WTC11 (cell line): ENCODE measurements at regions not wholly inside any gene's neighbourhood (a gene's known extent, or its start where the extent isn't known, plus 50 kb on each side); places are given as distances from the start of the nearest gene placed in this dataset.

Experiments
- ATAC-seq: fragments of 200-7000 bp; cut with Tn5 transposase; 2 replicates; pipeline ENCODE4 v1.10.0; 2021; ENCODE audit warnings: mild to moderate bottlenecking, moderate library complexity
- CTCF ChIA-PET: fragments of 300-600 bp; sonication (Branson Sonifier 250); formaldehyde crosslinking; loops from one replicate; lab custom pipeline; 2021; ENCODE audit warnings: antibody characterized with exemption; lab: Charles Lee
- POLR2A ChIA-PET: fragments of 350-600 bp; sonication (Branson Sonifier 250); formaldehyde crosslinking; loops from one replicate; lab custom pipeline; 2021; ENCODE audit warnings: antibody characterized with exemption; lab: Charles Lee
- DNase-seq: peaks from one replicate; pipeline ENCODE4 v3.0.0; 2021; ENCODE audit warnings: low spot score
- H3K27ac Mint-ChIP-seq: 2 replicates; pipeline ENCODE4 v1.8.0; 2021; ENCODE audit warnings: mixed read lengths
- H3K27me3 Mint-ChIP-seq: 2 replicates; pipeline ENCODE4 v1.8.0; 2021; ENCODE audit warnings: low read depth, mild to moderate bottlenecking, moderate library complexity, mixed read lengths
- H3K36me3 Mint-ChIP-seq: 2 replicates; pipeline ENCODE4 v1.8.0; 2021; ENCODE audit warnings: mixed read lengths
- H3K4me1 Mint-ChIP-seq: 2 replicates; pipeline ENCODE4 v1.8.0; 2022; ENCODE audit warnings: mixed read lengths
- H3K4me3 Mint-ChIP-seq: 2 replicates; pipeline ENCODE4 v1.8.0; 2021; ENCODE audit warnings: mild to moderate bottlenecking, moderate library complexity, mixed read lengths
- H3K9me3 Mint-ChIP-seq: 2 replicates; pipeline ENCODE4 v1.8.0; 2021; ENCODE audit warnings: mixed read lengths
- AFF4 ChIP-seq: sonication (generic); formaldehyde crosslinking; IDR thresholded peaks from 2 replicates; pipeline ENCODE4 v1.8.1; 2023; ENCODE audit warnings: mild to moderate bottlenecking, missing genetic modification reagents, borderline replicate concordance
- E2F4 ChIP-seq: sonication (generic); formaldehyde crosslinking; IDR thresholded peaks from 2 replicates; pipeline ENCODE4 v1.8.1; 2022; ENCODE audit warnings: low read depth, mild to moderate bottlenecking, moderate library complexity, missing genetic modification reagents, borderline replicate concordance
- FOXP4 ChIP-seq: sonication (generic); formaldehyde crosslinking; IDR thresholded peaks from 2 replicates; pipeline ENCODE4 v1.8.0; 2022; ENCODE audit warnings: mild to moderate bottlenecking, missing genetic modification reagents
- IRF1 ChIP-seq: sonication (generic); formaldehyde crosslinking; IDR thresholded peaks from 2 replicates; pipeline ENCODE4 v1.8.0; 2023; ENCODE audit warnings: missing genetic modification reagents
- JAZF1 ChIP-seq: fragments of 250-450 bp; sonication (Bioruptor Pico); IDR thresholded peaks from 2 replicates; pipeline ENCODE4 v1.9.0; 2021; ENCODE audit warnings: moderate library complexity, mild to moderate bottlenecking, inconsistent platforms
- KAT7 ChIP-seq: sonication (generic); formaldehyde crosslinking; IDR thresholded peaks from 2 replicates; pipeline ENCODE4 v1.8.1; 2023; ENCODE audit warnings: missing genetic modification reagents, mild to moderate bottlenecking, borderline replicate concordance
- MXD4 ChIP-seq: fragments of 250-450 bp; sonication (Bioruptor Pico); IDR thresholded peaks from 2 replicates; pipeline ENCODE4 v1.8.0; 2021; ENCODE audit warnings: mild to moderate bottlenecking, moderate library complexity, borderline replicate concordance
- NFE2L1 ChIP-seq: sonication (generic); formaldehyde crosslinking; IDR thresholded peaks from 2 replicates; pipeline ENCODE4 v1.8.1; 2023; ENCODE audit warnings: missing genetic modification reagents
- NR2C2 ChIP-seq: sonication (generic); formaldehyde crosslinking; IDR thresholded peaks from 2 replicates; pipeline ENCODE4 v1.8.0; 2022; ENCODE audit warnings: mild to moderate bottlenecking, missing genetic modification reagents
- PREB ChIP-seq: sonication (generic); formaldehyde crosslinking; IDR thresholded peaks from 2 replicates; pipeline ENCODE4 v1.8.1; 2022; ENCODE audit warnings: mild to moderate bottlenecking, missing genetic modification reagents, moderate library complexity, borderline replicate concordance
- RELA ChIP-seq: sonication (generic); formaldehyde crosslinking; IDR thresholded peaks from 2 replicates; pipeline ENCODE4 v1.8.1; 2022; ENCODE audit warnings: missing genetic modification reagents, mild to moderate bottlenecking, borderline replicate concordance
- SOX15 ChIP-seq: fragments of 250-450 bp; sonication (Bioruptor Pico); IDR thresholded peaks from 2 replicates; pipeline ENCODE4 v1.9.0; 2021; ENCODE audit warnings: mild to moderate bottlenecking
- SP1 ChIP-seq: sonication (generic); formaldehyde crosslinking; conservative IDR thresholded peaks from 2 replicates; pipeline ENCODE4 v1.8.1; 2022; ENCODE audit warnings: missing genetic modification reagents
- TP53 ChIP-seq: sonication (generic); formaldehyde crosslinking; IDR thresholded peaks from 2 replicates; pipeline ENCODE4 v1.8.1; 2023; ENCODE audit warnings: mild to moderate bottlenecking, missing genetic modification reagents
- USF2 ChIP-seq: sonication (generic); formaldehyde crosslinking; IDR thresholded peaks from 2 replicates; pipeline ENCODE4 v1.8.1; 2023; ENCODE audit warnings: mild to moderate bottlenecking, missing genetic modification reagents, moderate library complexity
- ZMAT4 ChIP-seq: fragments of 250-450 bp; sonication (Bioruptor Pico); IDR thresholded peaks from 2 replicates; pipeline ENCODE4 v1.9.0; 2021; ENCODE audit warnings: mild to moderate bottlenecking
- ZNF512 ChIP-seq: sonication (generic); formaldehyde crosslinking; IDR thresholded peaks from 2 replicates; pipeline ENCODE4 v1.8.1; 2022; ENCODE audit warnings: missing genetic modification reagents, borderline replicate concordance
- ZNF671 ChIP-seq: fragments of 250-450 bp; sonication (Bioruptor Pico); IDR thresholded peaks from 2 replicates; pipeline ENCODE4 v1.8.0; 2021; ENCODE audit warnings: mild to moderate bottlenecking

GRCh38 chr7:69228212-69228811 is 370.0 kb upstream of the AUTS2 start (continued):
- no peak for TF ChIP-seq NFE2L1
- TF ChIP-seq MXD4 = no peak
- TF ChIP-seq ZNF512 = no peak
- TF ChIP-seq NR2C2 (CRISPR knock-in tag) = no peak
- TF ChIP-seq SP1 = no peak
- no peak for TF ChIP-seq IRF1 (CRISPR knock-in tag)
- no peak for TF ChIP-seq PREB (CRISPR knock-in tag)
- no peak for TF ChIP-seq SOX15 (CRISPR knock-in tag)
- TF ChIP-seq TP53 (CRISPR knock-in tag) = no peak
- no peak for TF ChIP-seq E2F4
- TF ChIP-seq, all 79 proteins: peak for 0

GRCh38 chr7:69232445-69233376 is 365.6 kb upstream of the AUTS2 start:
- Mint-ChIP-seq H3K27ac (peak overlapping the region; percentile 19; the same call in 1 of the 2 replicates), H3K36me3 (no peaks in the 10 kb centered on the region), H3K27me3 (peaks cover 100% of the 10 kb centered on the region), H3K4me3 (peak overlapping the region; percentile 49), H3K9me3 (no peaks in the 10 kb centered on the region), H3K4me1 (peaks cover 16% of the 10 kb centered on the region)
- ChIA-PET CTCF (interaction anchor here (0.7 to 0.9 kb wide), 3 partner anchors 21 to 598 kb away, joined by 3 to 4 read pairs (median 3); no protein-coding TSS in a partner anchor), POLR2A (interaction anchor here (0.6 to 0.9 kb wide), 2 partner anchors 82 to 130 kb away, joined by 8 to 10 read pairs; no protein-coding TSS in a partner anchor)
- ATAC-seq (peak; percentile 97), DNase-seq (peak; percentile 68)
- TF ChIP-seq JAZF1 (CRISPR knock-in tag) (0 out of 2 replicates have a peak, but pooled peaks have one; percentile 27), ZMAT4 (peak; percentile 91), PREB (CRISPR knock-in tag) (no peak), AFF4 (CRISPR knock-in tag) (0 out of 2 replicates have a peak, but pooled peaks have one; percentile 66), FOXP4 (CRISPR knock-in tag) (peak; percentile 94; the same call in 1 of the 2 replicates), RELA (CRISPR knock-in tag) (no peak), ZNF671 (CRISPR knock-in tag) (no peak), SP1 (peak; percentile 42; the same call in 1 of the 2 replicates), USF2 (CRISPR knock-in tag) (peak; percentile 55), KAT7 (CRISPR knock-in tag) (0 out of 2 replicates have a peak, but pooled peaks have one; percentile 49)
